IPS DF 19.7 (cell line): ENCODE measurements at regions not wholly inside any gene's neighbourhood (a gene's known extent, or its start where the extent isn't known, plus 50 kb on each side); places are given as distances from the start of the nearest gene placed in this dataset.

Experiments
- DNase-seq: peaks from one replicate; pipeline ENCODE4 v3.0.0-alpha.2; 2013; ENCODE audit warnings: low read depth, low spot score

DNA sequence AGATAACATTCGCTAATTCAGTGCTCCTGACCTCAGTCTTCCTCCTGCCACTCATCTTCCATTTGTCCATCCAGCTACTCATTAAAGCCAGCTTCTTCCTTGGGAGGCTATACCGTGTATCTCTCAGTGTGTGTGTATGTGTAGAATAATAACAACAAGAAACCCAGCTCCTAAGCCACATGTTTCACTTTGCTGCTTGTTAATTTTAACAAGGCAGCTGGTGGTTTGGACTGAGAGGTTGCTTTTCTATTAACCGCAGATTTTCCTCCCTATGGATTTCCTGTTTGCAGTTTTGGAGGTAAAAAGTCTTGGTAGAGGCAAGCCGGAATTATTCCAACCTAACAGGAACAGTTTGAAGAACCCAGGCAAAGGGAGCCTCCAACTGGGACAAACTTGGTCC is 165.0 kb downstream of the ADAMTS15 start:
- no peak for DNase-seq

DNA sequence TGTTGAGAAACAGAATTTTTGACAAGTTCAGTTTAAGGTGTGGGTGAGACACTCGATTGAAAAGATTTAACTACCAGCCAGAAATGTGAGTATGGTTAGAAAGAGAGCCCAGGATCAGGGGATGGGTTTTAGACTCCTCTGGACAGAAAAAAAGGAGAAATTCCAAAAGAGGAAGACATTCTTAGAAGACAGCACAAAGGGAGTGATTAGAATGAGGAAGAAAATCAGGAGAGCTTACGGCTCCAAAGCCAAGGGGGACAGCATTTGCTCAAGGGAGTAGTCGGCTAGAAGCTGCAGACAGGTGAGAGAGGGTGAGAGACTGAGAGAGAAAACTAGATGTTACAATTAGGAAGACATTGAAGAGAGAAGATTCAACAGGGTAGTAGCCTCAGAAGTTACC is 166.1 kb downstream of the ADAMTS15 start:
- no peak for DNase-seq

DNA sequence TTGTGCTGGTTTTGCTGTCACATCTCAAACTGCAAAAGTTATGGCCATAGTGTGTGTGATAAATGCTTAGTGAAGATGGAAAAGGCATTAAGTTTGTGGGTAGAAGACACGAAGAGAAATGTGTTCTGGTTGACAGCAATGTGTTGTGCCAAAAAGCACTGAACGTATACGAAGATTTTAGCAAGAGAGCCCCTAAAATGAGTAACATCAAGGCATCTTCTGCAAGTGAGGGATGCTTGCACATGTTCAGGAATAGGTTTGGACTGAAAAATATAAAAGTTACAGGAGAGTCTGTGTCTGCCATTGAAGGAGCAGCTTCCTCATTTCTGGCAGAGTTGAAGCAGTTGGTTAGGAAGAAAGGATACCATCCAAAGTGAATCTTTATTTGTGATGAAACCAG is 167.1 kb downstream of the ADAMTS15 start:
- no peak for DNase-seq

DNA sequence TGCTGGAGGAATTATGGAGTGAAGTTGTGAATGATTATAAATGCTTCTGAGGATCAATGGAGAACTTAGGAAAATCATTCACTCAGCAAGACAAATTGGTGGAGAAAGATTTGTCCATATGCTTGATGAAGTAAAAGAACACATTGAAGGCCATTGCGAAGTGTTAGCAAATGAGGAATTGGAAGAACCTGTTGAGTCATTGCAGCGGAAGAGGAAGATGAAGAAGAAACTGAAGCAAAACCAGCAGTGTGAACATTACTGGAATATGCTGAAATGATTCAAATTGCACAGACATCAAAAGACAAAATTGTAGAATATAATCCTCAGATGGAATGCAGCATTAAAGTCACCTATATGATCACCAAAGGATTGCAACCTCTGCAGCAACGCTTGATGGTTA is 168.1 kb downstream of the ADAMTS15 start:
- no peak for DNase-seq

DNA sequence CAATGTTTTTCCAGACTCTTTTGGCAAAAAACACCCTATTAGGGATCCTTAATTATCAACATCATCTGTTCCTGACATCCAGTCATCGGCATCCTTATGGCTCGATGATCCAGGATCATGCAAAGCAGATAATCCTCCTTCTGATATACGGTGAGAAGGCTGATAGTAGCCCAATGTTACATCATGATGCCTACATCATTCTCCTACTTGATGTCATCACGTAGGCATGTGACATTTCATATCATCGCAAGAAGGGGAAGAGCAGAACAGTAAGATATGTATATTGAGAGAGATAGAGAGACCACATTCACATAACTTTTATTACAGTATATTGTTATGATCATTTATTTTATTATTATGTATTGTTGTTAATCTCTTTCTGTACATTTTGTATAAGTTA is 168.6 kb downstream of the ADAMTS15 start:
- no peak for DNase-seq

DNA sequence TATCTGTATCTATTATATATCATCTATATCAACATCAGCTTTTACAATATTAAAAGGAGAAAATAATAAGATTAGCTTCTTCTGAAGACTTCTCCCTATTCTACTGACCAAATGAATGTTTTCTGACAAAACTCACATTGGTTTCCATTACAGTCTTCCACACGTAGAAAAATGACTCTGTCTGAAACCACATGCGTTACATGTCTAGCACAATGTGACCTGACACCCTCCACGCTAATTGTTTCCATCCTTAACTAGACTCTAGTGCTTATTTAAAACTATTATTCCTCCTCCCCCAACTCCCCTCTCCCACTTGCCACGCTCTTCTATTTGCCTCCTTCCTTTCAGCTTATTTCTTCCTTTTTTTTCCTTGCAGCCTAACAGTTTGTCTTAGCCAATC is 172.1 kb downstream of the ADAMTS15 start:
- no peak for DNase-seq

DNA sequence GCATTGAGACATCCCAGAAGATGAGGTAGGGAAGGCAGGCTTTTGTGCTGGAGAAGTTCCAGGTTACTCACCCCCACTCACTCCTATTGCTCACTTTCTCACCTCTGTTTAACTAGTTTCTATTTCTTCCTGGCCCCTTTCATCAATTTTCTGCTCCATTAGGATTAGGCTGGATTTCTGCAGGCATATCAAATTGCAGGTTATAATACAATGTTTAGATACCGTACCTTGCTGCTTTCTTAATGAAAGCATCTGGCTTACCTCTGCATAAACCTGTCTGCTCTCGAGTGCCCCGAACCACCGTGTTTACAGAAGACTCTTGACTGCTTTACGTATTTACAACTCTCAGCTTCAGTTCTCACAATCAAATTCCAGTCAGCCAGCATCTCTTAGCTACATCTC is 173.7 kb downstream of the ADAMTS15 start:
- DNase-seq, result no peak

DNA sequence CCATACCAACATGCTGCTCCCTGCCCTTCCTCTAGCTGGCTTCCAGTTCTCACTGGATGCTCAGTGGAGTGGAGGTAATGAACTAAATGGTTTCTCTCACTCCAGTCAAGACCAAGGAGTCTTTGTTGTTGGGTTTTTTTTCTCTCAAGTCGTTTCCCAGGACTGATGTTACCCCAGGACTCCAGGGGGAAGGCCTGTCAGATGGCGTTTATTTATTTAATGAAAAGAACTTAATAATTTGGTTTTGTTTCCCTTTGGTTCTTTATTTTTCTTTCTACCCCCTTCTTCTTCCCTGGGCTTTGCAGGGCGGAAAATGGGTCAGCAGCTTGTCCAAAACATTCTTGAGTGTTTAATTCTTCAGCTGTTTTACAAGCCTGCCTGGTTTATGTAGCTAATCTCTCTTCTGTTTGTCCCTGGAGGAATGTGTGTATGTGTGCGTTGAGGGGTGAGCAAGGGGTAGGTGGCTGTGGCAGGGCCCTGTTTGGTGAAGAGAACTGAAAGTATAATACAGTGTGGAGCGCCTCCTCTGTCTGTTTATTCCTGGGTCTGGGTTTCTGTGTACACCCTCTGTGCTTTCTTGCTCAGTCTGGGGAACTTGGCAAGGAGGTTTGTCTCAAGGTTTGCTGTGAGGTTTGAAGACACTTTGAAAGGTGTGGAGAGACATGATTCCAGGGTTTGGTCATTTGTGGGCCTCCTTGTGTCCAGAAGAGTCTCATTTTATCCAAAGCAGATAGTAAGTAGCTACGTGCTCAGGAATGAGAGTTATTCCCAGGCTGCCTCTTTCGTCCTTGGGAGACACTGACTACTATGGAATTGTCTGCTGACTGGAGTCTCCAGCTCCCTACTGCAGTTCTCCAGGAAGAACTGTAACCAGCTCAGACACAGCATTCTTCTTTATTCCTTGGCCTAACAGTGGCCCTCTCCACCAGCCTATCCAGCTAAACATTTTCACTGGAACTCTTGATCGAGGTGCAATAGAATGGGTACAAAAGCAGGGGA is 175.5 kb downstream of the ADAMTS15 start:
- no peak for DNase-seq

DNA sequence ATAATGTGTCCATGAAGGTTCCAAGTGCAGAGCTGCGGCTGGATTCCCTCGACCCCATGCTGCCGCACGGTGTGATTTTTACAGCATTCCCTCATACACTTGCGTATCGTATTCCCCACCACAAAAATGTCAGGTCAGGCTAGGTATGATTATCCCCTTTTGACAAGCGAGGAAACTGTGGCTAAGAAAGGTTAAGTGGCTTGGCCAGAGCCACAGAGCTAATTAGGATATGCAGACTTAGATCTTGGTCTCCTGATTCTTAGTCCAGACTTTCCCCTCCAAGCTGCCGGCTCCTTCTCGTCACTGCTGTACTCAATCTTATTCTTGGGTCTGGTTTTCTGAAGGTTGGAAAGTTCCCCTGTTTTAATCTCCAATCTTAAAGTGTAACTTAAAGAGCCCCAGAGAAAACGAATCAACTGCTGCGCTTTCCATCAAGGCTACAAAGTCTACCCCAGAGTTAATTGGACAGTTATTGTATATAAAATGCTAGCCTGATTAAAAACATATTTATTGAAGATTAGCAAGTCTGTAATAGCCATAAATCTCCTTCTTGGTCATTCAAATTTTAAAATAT is 176.6 kb downstream of the ADAMTS15 start:
- no peak for DNase-seq

DNA sequence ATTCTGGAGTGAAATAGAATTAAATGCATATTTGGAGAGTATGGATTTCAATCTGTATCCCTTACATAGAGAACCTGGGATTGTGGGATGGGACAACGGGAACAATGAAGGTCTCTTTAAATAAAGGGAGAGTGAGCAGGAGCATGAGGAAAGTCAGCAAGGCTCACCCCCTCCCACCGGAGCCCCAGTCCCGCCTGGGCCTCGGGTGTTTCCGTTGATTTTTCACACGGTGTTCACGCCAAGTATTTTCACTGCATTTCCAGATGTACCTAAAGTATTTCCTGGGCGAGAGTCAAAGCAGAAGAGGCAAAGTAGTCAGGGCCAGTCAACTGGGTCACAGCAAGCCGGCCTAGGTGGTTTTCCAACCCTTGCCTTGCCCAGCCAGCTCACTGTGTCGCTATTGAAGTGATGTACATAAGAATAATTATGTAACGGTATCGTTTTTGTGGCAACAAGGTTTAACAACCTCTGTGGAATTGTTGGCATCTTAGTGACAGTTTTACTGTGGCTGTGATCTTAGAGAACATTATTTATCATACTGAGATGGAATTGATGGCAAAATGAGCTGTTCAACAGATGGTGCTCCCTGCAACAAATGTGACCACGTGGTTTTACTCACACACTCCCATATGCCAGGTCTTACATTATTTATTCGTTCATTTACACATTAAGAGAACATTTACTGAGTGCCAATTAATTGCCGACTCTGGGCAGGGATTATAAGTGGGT is 177.3 kb downstream of the ADAMTS15 start:
- no peak for DNase-seq

DNA sequence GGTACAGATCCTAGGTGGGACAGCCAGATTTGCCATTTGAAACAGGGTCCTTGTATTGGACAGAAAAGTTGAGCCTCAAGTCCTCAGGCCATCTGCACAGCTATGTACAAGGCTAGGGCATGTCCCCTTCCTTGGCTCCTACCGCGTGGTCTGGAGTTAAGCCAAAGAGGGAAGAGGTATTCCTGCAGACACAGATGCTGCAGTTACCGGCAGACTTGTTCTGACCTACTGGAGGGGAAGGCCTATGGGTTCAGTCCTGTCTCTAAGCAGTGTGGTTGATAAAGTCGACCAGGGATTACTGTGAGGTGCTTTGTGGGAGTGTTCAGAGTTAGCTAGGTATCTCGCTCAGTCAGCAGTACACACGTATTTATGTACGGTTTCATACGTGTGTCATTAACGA is 180.6 kb downstream of the ADAMTS15 start:
- no peak for DNase-seq

DNA sequence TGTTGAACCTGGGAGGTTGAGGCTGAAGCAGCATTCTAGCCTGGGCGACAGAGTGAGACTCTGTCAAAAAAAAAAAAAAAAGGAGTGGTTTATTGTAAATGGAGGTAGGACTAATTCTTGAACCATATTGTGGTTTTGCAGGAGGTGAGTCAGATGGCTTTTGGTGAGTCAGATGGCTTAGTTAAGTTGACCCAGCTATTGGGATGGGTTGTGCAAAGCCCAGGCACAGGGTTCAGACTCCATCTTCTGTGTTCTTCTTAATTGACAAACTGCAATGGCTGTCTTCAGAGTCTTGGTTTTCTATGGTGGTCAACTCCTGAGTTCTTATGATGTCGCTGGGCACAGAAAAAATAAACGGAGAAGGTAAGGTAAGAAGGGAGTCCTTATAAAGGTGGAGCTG is 182.7 kb downstream of the ADAMTS15 start:
- no peak for DNase-seq

DNA sequence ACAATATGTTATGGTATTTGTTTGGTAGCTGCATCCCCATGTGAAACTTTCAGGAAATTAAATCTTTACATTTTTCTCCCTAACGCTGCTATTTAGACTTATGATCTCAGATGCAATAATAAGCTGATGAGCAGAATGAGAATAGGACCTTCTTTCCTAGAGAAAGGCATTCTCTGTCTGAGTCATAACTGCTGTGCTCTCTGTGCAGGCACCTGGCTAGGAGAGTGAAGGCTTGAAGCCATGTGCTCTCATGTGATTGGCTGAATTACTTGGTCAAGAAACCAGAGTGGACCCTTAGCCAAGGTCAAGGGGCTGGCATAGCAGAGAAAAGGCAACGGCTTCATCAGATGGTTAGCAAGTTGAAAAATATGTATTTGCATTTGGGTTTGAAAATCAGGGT is 185.0 kb downstream of the ADAMTS15 start:
- no peak for DNase-seq

DNA sequence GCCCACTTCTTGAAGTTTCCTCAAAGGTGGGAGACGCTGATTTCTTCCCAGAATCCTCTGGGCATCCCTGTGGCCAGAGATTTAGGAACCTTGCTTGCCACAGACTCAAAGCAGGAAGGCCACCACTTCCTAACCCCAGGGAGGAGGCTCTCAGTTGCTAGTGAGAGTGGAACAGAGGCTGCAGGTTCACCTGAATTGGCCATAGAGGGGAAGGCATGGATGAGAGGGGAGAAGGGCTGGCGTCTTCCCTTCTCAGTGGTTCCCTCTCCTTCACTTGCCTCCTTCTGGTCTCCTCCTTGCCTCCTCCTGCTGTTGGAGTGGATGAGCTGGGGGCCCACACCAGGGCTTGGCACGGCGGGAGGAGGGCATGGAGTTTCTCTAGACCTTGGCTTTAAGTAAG is 185.7 kb downstream of the ADAMTS15 start:
- DNase-seq, result no peak

DNA sequence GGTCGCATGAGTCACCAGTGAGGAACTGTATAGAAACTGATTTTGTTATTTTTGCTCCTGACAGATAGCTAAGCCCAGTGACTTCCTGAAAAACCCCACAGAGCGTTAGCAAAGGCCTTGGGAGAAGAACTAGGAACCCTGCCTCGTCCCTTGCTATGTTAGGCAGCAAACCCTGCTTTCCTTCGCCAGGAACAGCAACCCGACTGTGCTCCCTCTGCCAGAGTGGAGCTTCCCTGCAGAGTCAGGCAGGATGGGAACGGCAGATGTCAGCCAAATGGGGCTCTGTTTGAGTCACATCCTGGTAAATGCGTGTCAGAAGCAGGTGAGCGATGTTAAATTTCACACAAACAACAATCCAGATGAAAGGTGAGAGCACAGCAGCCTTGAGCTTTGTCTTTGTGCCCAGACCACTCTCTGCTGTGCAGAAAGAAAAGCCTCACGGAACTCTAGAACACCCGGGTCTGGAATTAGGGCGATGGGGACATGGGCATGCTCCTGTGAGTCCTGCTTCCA is 186.6 kb downstream of the ADAMTS15 start:
- DNase-seq, result no peak

DNA sequence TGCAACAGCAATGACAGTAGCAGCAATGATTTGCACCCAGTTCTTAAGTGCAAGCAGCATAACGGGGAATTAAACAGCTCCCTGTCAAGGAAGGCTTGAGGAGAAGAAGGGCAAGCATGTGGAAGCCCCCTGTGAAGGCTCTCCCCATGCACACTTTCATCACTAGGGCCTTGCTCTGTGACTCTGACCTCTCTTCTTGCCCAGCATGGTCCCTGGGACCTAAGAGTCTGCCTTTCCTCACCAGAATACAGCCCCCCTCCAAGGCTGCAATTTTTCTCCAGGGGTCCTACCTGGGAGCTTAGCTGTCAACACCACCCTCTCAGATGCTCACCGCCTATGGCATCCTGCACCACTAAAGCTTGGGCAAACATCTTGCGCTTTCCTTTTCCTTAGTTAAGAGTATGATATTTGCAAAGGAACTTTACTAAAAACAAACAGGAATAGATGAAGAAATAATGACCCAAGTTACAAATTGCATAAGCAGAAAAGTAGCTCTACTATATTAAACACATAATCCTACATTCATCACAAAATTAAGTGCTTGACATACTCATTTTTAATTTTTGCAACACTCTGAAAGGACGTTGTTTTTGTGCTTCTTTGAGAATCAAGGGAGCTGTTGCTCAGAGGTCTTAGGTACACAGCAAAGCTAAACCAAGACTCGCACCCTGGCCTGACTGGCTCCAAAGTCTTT is 187.6 kb downstream of the ADAMTS15 start:
- no peak for DNase-seq

DNA sequence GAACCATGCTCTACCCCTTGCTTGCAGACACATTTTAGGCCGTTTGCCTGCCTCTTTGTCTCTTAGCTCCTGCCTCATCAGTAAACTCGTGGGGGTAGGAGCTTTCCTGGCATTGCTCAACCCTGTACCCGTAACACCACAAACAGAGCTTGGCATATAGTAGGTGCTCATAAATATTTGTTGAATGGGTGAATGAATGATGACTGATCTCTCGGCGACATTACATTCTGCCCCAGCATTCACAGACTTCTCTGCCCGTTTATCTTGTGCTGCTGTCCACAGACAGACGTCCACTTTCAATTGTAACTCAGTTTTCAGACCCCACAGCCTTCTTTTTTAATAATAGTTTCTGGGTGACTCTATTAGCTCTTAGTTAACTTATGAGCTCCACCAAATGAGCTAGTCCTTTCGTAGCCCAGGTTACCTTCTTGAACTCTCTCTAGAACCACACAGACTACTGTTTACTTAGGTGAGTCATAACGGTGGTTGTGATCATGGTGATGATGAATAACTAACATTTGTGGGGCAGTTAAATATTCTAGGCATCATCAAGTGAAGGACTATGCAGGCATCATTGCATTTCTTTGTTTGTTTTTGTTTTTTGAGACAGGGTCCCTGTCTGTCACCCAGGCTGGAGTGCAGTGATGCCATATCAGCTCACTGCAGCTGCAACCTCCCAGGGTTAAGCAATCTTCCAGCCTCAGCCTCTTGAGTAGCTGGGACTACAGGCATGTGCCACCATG is 188.4 kb downstream of the ADAMTS15 start:
- no peak for DNase-seq

DNA sequence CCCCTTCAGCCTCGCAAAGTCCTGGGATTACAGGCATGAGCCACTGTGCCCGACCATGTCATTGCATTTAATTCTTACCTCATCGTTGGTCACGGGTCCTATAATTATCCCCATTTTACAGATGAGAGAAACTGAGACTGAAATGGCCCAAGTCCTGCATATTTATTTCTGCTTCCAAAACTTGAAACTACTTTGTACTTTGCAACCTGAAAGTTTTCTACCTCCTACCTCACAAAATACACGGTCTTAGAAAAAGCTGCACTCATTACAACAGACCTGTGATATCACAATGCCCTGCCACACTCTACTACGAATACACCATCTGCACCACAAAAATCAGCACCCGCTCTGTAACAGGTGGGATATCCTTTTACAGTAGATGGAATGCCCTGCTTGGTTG is 189.1 kb downstream of the ADAMTS15 start:
- no peak for DNase-seq

DNA sequence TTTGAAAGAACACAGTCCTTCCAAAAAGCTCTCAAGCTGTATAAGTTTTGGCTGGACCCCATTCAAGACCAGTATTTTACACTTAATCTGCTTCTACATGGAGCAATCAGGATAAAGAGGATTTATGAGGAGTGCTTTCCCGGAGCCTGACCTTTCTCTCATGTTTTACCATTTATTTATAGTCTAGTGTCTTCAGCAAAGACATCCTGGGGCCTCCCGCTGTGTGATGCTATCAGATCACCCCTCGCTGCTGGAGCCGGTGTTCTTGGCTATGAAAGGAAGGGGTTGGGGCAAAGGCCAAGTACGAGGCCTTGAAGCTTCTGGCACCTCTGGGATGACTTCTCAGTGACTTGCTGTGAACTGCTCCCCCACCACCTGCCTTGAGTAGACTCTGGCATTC is 189.6 kb downstream of the ADAMTS15 start:
- DNase-seq, result no peak

DNA sequence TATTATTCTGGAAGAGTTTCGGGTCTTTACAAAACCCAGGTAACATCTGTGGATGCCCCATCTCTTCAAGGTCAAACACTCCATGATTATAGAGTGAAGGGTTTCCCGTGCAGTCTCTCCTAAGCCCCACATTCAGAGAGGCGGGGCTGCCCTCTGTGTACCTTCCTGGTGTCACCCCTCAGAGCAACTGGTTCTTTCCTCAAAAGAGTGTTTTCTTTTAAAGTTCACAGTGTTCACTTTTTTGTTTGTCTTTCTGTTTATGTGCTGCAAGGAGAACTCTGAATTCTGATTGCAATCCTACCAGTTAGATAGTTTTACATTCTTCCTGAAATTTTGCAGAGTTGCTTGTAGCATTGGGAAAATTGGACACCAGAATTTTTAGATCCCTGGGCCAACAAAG is 190.2 kb downstream of the ADAMTS15 start:
- DNase-seq, result no peak

DNA sequence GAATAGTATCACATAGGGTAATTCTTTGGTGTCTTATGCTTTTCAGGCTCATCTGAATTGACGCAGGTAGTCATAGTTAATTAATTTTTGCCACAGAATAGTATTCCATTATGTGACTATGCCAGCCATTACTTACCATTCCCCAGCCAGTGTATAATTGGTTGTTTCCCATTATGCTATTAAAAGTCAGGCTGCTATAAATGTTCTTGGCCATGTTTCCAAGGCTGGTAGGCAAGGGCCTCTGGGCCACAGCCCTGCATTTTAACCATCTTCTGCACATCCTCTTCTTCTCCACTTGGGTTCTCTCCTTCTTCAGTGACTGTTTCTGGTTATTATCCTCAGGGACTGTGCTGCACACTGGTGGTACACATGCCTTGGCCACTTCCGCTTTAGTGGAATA is 190.9 kb downstream of the ADAMTS15 start:
- DNase-seq, result no peak
